Hematopoietic multipotent progenitor cell (in vitro differentiated cells): ENCODE measurements at regions not wholly inside any gene's neighbourhood (a gene's known extent, or its start where the extent isn't known, plus 50 kb on each side); places are given as distances from the start of the nearest gene placed in this dataset.
"Not testable (repeated sequence)": the region's sequence is repeated elsewhere in the genome, so short reads cannot be mapped to it uniquely, and the experiment has no call there.

Source experiments
- DNase-seq, 3 donors: peaks; one replicate each; pipeline ENCODE4 v3.0.0-alpha.2; 2011 to 2015; ENCODE audit warnings: low read depth in 2 of 3, low spot score in 2 of 3

GRCh38 chr10:26952094-26952493 lies 91.3 kb upstream of the ABI1 start:
- no peak for DNase-seq

- no peak for DNase-seq
These were observed 90.9 kb upstream of the ABI1 start for GRCh38 chr10:26951650-26952049.

- peak in 1 of 3 donors; percentile 7 for DNase-seq
These were observed 90.2 kb upstream of the ABI1 start for GRCh38 chr10:26950934-26951333.

GRCh38 chr10:26946102-26946811 lies 85.5 kb upstream of the ABI1 start:
- DNase-seq = no peak

GRCh38 chr10:26944261-26944882 lies 83.6 kb upstream of the ABI1 start:
- no peak for DNase-seq

GRCh38 chr10:26939962-26940354 lies 79.2 kb upstream of the ABI1 start:
- DNase-seq = no peak

- DNase-seq = no peak
These were observed 78.7 kb upstream of the ABI1 start for GRCh38 chr10:26939290-26939961.

- DNase-seq = no peak
These were observed 77.8 kb upstream of the ABI1 start for GRCh38 chr10:26938578-26938977.

- DNase-seq = no peak
These were observed 76.6 kb upstream of the ABI1 start for GRCh38 chr10:26937371-26937770.

GRCh38 chr10:26934190-26934589 lies 73.4 kb upstream of the ABI1 start:
- DNase-seq = not testable (repeated sequence)

GRCh38 chr10:26932576-26932975 lies 71.8 kb upstream of the ABI1 start:
- no peak for DNase-seq

- DNase-seq = peak in 2 of 3 donors; percentile 3 to 10
These were observed 70.5 kb upstream of the ABI1 start for GRCh38 chr10:26931223-26931622.

GRCh38 chr10:26922824-26923223 lies 62.1 kb upstream of the ABI1 start:
- DNase-seq = not testable (repeated sequence)

- DNase-seq = not testable (repeated sequence)
These were observed 58.5 kb upstream of the ABI1 start for GRCh38 chr10:26919156-26919860.

- no peak for DNase-seq
These were observed 54.1 kb upstream of the ABI1 start for GRCh38 chr10:26914898-26915297.

- DNase-seq = no peak
These were observed 51.2 kb upstream of the ABI1 start for GRCh38 chr10:26911811-26912461.
